H1 (cell line): ENCODE measurements at regions not wholly inside any gene's neighbourhood (a gene's known extent, or its start where the extent isn't known, plus 50 kb on each side); places are given as distances from the start of the nearest gene placed in this dataset.

Source experiments
- ATF2 ChIP-seq: IDR thresholded peaks from 2 replicates; pipeline ENCODE4 v1.6.1; 2012; ENCODE audit warnings: low read length, inconsistent platforms
- CHD2 ChIP-seq: IDR thresholded peaks from 2 replicates; pipeline ENCODE4 v1.6.1; 2012; ENCODE audit warnings: low read length, improper control_type of control experiment
- CHD7 ChIP-seq: fragments of 300-600 bp; sonication (generic); IDR thresholded peaks from 2 replicates; pipeline ENCODE4 v1.7.1; 2012; ENCODE audit warnings: low read length, moderate library complexity, mild to moderate bottlenecking, inconsistent platforms; ENCODE audit not compliant: insufficient replicate concordance
- EP300 ChIP-seq, 2 experiments: IDR thresholded peaks; 1 replicate in 1 of 2; 2 replicates in 1 of 2; pipeline ENCODE4 v1.6.1; 2011 to 2012; ENCODE audit warnings: low read depth in 2 of 2, low read length in 2 of 2, mild to moderate bottlenecking in 2 of 2, borderline replicate concordance in 1 of 2, inconsistent platforms in 1 of 2, moderate library complexity in 1 of 2
- FOSL1 ChIP-seq: IDR thresholded peaks from 2 replicates; pipeline ENCODE4 v1.6.1; 2011; ENCODE audit warnings: mild to moderate bottlenecking, low read depth, low read length, moderate library complexity; ENCODE audit not compliant: insufficient read depth
- GTF2F1 ChIP-seq: IDR thresholded peaks from 2 replicates; pipeline ENCODE4 v1.6.1; 2012; ENCODE audit warnings: low read depth, low read length, improper control_type of control experiment, borderline replicate concordance
- MAFK ChIP-seq: IDR thresholded peaks from 2 replicates; pipeline ENCODE4 v1.6.1; 2012; ENCODE audit warnings: low read depth, mild to moderate bottlenecking, improper control_type of control experiment, low read length
- TAF7 ChIP-seq: optimal IDR thresholded peaks from 2 replicates; pipeline ENCODE3; 2011; ENCODE audit warnings: low read depth, mild to moderate bottlenecking, inconsistent platforms, low read length, moderate library complexity, borderline replicate concordance

GRCh38 chr4:189187531-189188052, 753.1 kb upstream of the FRG1 start (continued):
- TF ChIP-seq CHD7 (no peak), MAFK (no peak), CHD2 (no peak), EP300 (IDR thresholded peaks at IDR 0.05; ENCODE audit: borderline replicate concordance in 1 of 2, low read depth in 2 of 2, low read length in 2 of 2) (no peak), GTF2F1 (no peak), ATF2 (no peak), TAF7 (no peak), FOSL1 (no peak)
